ENCODE measurements at regions not wholly inside any gene's neighbourhood (a gene's known extent, or its start where the extent isn't known, plus 50 kb on each side); places are given as distances from the start of the nearest gene placed in this dataset.

DNA sequence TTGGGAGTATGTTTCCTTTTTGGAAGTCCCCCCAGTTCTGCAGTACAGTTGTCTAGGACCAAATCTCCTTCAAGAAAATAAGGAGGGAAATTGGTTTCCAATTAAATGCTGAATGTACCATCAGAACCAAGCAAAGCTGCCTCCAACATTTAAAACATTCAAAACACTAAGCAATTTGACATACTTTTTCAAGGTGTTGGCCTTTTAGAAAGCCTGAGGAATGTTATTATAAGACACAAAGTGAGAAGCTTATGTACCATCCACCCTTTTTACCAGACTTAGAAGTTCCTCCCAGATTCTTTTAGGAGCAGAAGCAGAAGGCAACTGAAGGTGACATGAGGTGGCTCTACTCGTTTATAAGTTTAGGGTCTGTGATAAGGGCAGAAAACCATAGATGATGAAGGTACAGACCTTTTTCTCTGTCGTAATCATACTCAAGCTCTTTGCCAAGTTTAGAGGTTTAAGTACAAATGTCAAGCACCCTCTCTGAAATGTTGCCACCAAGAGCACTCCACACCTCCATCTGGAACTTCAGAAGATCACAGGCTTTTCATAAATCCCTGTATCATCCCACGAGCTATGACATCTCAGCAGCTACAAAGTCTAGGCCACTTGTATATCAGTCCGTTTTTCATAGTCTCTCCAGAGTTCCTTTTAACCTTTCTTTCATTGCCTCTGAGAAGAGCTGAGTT is 282.5 kb upstream of the THBS1 start:
- DNase-seq = no peak

DNA sequence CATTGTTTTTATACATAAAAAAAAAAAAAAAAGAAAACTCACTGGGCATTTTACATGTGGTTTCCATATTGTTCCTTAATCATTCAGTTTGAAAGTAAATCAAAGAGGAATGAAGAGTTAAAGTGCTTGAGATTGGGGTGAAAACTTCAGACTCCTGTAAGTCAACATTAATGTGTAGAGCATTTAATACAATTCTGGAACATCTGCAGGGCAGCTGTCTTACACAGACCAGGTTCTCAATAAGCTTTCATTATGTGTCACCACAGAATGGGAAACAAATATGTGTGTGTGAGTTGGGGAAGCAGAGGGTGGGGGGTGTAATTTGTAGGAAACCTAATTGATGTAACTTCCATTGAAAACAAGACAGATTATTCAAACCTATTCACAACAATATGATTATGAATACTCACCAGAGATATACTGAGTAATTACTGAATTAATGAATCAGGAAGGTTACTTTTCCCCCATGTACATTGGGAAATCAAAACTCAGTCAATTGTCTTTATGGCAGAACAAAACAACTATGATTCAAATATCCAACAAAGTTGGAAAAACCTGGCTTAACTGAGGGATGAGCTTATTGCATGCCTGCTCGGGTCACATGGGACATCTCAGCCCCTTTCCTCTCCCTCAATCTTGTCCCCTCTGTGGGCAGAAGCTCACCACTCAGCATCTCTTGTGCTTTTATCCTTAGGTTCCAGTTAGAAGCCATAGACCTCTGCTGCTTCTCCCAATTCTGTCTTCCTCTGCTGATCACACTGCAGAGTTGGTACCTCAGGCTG is 281.2 kb upstream of the THBS1 start:
- no peak for DNase-seq

DNA sequence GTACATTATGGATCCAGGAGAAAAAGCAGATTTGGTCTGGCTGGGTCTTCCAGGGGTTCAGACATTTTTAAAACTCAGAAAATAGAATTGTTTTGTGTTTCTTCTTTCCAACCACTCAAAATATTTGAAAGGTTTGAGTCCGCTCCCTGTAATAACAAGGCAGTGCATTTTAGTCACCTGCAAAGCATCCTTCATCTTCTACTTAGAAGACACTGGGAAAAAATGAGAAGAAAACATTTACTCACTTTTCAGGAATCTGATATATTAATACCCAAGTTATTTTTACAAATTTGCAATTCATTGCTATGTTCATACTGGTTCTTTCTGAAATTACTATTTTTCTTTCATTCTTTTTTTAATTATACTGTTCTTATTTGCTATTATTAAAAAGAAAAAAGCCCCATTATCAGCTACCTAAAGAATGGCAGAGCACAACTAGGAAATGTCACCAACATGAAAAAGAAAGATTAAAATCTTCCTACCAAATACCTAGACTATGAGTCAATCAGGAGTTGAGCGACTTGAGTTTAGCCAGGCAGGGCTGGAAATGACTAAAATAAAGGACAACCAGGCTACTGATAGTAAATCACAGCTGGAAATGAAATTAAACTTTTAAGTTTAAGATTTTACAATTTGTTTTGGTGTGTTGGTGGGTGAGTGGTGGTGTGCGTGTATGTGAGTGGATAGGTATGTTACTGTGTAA is 280.3 kb upstream of the THBS1 start:
- DNase-seq = no peak

DNA sequence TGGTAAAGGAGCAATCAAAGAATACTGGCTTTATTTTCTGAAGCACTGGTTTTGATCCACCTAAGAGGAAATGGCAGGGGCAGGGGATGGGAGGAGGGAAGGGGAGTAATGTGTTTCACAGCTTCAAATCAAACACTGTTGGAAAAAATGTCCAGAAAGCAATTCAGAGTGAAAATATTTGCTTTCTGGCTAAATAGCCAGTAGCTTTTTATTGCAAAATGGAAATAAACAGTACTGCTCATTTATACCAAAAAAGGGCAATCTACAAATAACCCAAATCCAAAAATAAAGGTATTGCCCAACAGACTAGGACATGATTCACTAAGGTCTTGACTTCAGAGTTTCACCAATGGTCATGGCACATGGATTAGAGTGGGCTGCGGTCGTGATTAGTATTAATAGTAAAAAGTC is 279.3 kb upstream of the THBS1 start:
- no peak for DNase-seq

DNA sequence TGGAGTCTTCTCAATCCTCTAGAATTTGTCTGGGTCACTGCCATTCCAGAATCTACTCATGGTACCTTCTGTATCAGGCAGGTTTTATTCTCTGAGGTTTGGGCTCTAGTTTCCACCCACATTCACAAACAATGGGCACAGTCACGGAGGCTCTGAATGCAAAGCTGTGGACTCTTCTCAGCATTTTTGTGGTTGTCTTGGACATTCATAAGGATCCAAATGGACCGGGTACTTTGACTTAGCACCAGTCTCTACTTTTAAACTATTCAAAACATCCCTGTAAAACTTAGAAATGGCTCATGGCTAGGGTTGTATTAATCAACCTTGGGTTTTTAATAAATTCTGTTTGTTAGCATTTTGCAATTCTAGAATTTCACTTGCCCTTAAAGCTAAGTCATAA is 277.9 kb upstream of the THBS1 start:
- DNase-seq = no peak

DNA sequence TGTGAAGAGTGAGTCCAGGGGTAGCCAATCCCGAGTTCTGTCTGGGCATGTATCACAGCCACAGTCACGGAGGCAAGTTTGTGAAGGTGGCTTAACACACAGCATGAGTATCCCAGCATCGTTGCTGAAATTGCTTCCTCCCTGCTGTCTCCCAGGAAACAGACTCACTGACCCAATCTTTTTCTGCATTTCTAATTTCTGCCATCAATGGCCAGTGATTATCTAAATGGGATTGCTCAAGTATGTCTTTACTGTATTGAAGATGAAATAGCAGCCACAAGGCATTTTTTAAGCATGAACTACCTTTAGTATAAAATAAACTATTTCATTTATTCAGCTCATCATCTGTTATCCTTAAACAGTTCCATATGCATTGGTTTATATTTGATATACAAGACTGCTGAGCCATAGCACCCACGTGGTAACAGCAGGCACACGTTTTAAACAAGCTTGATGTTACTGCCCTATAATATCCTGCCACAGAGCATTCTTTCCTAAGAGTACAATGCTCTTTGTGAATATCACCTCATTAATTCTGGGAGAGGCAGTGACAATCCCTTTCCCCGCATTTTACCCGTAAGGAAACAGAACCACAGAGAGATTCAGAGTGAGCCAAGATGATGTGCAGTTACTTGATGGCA is 276.6 kb upstream of the THBS1 start:
- DNase-seq = no peak

DNA sequence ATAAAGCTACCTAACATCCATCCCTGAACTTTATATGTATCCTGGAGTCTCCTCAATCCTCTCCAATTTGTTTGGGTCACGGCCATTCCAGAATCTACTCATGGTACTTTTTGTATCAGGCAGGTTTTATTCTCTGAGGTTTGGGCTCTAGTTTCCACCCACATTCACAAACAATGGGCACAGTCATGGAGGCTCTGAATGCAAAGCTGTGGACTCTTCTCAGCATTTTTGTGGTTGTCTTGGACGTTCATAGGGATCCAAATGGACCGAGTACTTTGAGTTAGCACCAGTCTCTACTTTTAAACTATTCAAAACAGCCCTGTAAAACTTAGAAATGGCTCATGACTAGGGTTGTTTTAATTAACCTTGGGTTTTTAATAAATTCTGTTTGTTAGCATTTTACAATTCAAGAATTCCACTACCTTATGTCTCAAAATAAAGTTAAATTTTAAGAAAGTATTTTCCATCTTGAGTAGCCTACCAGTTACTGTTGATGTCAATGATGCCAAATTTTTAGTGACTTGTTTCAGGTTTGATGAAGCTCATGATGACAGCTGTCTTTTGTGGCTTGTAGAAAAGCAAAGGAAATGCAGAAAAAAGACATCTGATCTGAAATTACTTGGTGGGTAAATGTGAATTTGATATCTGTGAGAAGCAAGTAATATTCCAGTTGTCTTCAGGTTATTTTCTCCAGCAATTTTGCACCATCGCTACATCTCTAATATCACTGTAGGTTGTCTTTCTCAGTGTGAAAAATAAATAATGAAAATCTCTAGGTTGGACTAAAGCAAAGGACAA is 275.7 kb upstream of the THBS1 start:
- DNase-seq = no peak

DNA sequence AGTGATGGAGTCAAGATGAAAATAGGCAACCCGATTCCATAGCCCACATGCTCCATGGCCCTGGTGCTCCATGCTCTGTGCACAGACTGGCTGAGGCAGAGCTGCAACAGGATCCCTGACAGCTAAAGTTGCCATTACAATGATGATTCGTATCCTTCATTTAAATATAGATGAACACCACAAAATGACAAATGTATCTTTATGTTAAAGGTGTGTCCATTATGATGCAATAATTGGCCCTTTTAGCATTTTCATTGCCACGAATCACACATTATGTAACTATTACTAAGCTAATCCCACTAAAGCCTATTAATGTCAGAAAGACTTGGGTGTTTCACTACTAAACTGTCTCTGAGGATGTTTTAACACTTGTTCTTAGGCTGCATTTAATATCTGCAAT is 270.2 kb upstream of the THBS1 start:
- no peak for DNase-seq

DNA sequence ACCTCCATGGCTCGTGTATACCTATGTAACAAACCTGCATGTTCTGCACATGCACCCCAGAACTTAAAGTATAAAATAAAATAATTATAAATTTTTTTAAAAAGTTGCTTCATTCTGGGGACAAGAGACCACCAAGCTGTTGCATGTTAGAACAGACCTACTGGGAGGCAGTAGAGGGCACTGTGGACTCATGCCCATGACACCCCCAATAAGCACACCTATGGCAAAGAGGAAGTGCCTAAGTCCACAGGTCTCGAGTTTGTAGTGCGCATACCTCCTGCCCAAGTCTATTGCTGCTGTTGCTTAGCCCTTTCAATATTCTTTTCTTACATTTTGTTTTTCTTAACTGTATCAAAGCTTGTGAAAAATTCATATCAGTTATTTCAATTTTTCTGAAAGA is 267.9 kb upstream of the THBS1 start:
- no peak for DNase-seq

DNA sequence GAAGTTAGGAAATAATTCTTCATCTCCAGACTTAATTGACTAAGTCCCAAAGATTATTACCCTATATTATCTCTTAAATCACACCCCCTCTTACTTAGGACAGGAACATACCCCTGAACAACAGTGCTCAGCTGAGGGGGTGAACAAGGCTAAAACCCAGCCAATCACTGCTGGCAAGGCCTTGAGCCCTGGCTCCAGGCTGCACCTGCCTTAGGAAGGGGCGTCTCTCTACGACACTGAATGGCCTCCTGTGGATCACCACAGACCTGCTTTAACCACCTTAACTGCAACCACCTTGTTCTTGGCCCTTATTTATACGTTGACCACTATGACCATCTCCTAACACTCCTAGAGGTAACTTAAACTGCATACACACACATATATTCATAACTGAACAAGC is 267.4 kb upstream of the THBS1 start:
- DNase-seq = no peak

DNA sequence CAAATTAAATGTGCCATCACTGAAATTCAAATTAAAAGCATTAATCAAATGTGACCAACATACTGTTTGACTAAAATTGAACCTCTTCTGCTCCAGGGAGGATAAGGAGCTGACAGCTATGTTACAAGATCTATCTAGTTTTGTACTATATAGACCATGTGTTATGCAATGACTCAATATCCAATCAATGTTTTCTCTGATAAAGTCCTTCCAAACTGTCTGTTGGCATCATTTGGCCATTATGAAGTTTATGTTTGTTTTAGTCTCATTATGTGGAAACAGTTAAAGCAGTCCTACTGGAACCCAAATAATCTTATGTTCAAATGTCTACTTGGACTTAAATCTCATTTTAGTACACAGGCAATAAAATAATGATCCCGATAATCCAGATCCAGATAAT is 267.0 kb upstream of the THBS1 start:
- no peak for DNase-seq

DNA sequence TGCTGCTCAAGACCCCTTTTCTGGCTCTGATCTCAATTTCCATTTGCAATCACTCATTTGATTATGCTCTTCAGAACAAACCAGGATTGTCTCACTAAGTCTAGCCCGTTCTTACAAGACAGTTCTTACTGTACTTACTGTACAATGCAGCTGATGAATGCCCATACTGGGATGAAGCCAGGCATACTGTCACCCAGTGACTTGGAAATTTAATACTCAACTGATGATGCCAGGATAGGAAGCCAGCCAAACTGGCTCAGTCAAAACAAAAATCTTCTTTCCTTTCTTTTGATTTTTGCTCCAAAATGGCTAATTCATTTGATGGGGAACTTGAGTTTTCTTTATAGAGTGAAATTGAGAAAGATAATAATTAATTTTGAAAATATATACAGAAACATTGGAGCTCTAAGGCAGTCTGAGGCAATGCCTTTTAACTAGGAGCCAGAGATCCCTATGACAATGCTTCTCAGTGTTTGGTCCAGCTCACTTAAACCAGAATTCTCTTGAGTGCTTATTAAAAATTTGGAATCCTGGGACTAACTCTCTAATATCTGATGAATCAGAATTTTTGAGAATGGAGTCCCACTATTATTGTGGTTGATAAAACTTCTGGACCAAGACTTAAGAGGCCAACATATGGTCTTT is 265.6 kb upstream of the THBS1 start:
- peak; percentile 9 for DNase-seq

DNA sequence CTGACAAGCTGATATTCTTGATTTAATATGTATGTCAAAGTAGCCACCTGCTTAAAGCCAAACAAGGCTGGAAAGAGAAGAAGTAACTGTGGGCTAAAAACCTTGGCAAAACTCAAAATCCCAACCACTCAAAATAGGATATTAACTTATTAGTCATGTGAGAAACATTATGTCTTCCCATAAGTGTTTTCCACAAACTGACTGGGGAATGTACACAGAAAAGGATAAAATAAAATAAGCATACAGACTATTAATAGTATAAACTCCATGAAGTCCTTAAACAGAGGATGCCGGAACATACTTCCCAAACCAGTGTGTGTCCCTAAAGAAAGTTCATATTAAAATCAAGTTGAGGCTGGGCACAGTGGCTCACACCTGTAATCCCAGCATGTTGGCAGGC is 263.7 kb upstream of the THBS1 start:
- no peak for DNase-seq

DNA sequence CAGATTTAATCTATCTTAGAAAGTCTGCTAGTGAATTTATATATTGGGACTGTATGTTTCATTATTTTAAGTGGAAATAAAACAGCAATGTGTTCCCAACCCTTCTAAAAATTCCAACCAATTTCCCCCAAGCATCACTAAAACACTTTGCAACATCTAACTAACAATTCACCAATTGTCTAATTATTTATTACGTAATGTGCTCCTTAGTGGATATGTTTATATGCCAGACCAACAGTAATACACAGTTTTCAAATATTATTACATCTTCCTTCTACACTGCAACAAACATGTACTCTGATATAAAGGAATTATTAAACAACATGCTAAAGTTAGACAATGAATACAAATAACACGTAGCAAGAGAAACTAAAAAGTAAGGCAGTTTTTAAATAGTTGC is 262.6 kb upstream of the THBS1 start:
- DNase-seq = no peak

DNA sequence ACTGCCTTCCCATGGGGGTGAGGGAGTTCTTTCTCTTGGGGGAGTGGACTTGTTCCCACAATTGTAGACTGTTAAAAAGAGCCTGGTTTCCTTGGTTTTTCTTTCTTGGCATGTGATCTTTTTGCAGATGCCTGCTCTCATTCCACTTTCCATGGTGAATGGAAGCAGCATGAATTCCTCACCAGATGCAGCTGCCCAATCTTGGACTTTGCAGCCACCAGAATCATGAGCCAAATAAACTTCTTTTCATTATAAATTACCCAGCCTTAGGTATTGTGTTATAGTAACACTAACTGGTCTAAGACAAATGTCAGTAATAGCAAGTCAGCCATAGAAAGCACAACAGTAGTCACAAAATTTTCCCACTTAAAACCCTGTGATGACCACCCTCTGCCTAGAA is 260.5 kb upstream of the THBS1 start:
- no peak for DNase-seq

DNA sequence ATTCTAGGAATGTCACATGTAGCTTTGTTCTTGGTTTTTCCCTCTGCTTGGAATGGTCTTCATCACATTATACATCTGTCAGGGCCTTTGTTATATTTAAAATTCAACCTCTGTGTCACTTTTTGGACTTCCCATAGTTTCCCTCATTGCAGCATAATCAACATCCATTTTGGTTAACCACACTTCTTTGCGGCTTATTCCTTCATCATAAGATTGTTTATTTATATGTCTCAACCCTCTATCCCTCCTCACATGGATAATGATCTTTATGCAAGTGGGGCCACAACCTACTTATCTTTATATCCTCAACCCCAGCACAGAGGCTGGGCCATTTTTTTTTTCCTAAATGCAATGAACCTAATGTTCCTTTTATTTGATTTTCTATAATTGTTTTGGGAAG is 260.0 kb upstream of the THBS1 start:
- DNase-seq = no peak

DNA sequence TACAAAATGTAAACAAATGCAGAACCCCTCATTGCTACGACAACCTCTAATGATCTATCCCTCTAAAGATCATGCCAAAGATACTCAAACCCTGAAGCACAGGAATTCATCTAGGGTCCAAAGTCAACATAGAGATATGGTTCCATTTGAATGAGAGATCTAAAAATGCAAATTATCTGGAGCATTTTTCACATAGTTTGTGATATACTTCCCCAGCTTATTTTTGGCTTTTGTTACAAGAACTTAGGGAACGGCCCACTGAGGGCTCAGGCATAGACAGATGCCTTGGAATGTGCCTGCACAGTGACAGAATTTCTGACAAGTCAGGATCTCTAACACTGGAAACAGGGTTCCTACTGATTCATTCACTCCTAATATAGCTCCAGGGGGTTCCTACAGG is 258.9 kb upstream of the THBS1 start:
- no peak for DNase-seq

DNA sequence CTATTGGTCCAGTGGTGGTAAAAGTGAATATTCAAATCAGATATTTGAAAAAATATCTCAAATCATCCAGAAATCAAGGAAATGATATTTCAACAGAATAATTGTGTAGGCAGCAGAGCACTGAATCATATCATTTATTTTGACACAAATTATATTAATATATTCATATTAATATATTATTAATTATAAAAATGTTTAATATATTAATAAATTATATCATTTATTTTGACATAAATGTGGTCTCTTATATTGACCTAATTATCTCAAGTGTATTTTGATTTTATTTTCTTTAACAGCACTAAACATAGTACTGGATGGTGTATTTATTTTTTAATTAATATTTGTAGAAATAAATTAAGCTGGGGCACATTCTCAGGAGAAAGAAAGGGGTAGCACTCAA is 257.7 kb upstream of the THBS1 start:
- no peak for DNase-seq

DNA sequence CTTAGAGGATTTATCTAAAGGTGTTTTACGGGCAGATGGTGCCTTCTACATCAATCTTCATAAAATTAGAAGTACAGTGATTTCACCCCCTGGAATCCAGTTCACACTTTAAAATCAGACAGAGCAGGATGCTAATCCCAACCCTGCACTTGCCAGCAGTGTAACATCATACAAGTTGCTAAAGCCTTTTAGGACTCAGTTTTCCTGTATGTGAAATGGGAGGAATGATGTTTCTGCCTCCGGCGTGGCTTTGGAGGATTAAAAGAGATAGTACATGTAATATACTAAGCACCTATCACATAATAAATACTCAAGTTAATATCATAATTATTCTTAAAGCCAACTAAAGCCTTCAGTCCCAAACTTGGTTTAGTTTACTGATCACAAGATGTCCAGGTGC is 257.2 kb upstream of the THBS1 start:
- DNase-seq = no peak

DNA sequence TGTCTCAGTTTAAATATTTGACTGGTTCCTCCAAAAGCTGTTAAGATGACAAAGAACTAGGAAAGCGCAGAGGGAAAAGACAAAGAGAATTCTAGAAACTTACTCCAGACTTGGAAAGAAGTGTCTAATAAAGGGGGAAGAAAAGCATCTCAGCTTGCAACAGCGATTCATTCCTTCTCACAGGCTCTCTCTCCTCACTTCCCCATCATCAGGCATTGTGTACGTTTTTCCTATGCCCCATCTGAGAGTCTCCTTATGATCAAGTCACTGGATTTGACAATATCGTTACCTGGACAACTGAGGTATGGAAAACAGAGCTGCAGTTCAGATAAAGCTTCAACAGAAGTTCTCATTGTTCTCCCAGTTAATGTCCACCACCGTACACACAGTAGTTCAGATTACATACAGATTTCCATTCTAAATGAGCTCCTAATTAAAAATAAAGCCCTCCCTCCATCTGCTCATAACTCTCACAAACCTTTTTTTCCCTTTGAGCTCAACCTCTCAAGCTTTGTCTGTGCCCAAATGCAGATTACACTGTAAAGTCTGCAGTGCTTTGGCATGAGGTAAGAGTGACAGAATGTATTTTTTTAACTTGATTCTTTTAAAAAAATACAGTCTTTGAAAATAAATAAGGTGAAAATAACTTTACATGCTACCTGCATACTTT is 254.4 kb upstream of the THBS1 start:
- DNase-seq = no peak

DNA sequence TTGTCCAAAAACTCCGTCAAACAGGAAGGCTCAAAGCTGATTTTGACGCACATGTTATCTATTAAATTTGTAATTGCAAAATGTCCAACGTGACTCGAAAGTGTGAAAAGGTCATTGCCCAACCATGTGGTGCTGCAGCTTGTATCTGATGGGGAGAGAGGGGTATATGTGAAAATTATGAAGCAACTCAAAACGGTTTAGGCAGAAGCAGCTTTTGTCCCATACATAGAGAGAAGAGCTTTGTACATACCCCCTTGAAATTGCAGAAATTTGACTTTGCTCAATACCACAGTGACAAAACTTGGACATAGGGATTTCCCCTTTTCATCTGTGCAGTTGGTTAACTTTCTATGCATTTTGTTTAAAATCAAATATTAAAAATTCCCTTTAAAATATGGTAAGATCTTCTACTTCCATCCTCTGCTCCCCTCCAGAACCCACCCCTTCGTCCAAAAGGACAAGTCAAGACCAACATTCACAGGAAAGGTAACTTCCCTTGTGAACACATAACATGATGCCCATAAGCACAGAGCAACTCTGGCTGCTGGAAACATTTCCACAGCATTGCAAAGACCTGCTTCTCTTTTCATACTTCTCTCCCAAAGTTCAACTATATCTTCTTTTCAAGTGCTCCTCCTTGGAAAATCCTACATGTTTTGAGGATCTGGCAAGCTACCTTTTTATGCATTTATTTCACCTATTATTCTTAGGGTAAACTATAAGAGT is 253.7 kb upstream of the THBS1 start:
- DNase-seq = no peak
